WTC11 (cell line): ENCODE measurements at regions not wholly inside any gene's neighbourhood (a gene's known extent, or its start where the extent isn't known, plus 50 kb on each side); places are given as distances from the start of the nearest gene placed in this dataset.

Experiments
- CREB1 ChIP-seq: sonication (generic); formaldehyde crosslinking; IDR thresholded peaks from 2 replicates; pipeline ENCODE4 v1.8.0; 2023; ENCODE audit warnings: mild to moderate bottlenecking, missing genetic modification reagents
- RELA ChIP-seq: sonication (generic); formaldehyde crosslinking; IDR thresholded peaks from 2 replicates; pipeline ENCODE4 v1.8.1; 2022; ENCODE audit warnings: missing genetic modification reagents, mild to moderate bottlenecking, borderline replicate concordance
- SMAD3 ChIP-seq: sonication (generic); formaldehyde crosslinking; IDR thresholded peaks from 2 replicates; pipeline ENCODE4 v1.8.0; 2022; ENCODE audit warnings: missing genetic modification reagents, mild to moderate bottlenecking, borderline replicate concordance
- SP1 ChIP-seq: sonication (generic); formaldehyde crosslinking; conservative IDR thresholded peaks from 2 replicates; pipeline ENCODE4 v1.8.1; 2022; ENCODE audit warnings: missing genetic modification reagents
- TEAD4 ChIP-seq: sonication (generic); formaldehyde crosslinking; IDR thresholded peaks from 2 replicates; pipeline ENCODE4 v1.8.0; 2022; ENCODE audit warnings: mild to moderate bottlenecking, missing genetic modification reagents
- TP53 ChIP-seq: sonication (generic); formaldehyde crosslinking; IDR thresholded peaks from 2 replicates; pipeline ENCODE4 v1.8.1; 2023; ENCODE audit warnings: mild to moderate bottlenecking, missing genetic modification reagents
- ZNF121 ChIP-seq: sonication (generic); formaldehyde crosslinking; IDR thresholded peaks from 2 replicates; pipeline ENCODE4 v1.8.0; 2023; ENCODE audit warnings: missing genetic modification reagents
- ZNF219 ChIP-seq: sonication (generic); formaldehyde crosslinking; IDR thresholded peaks from 2 replicates; pipeline ENCODE4 v1.8.0; 2023; ENCODE audit warnings: missing genetic modification reagents, mild to moderate bottlenecking, borderline replicate concordance
- TF ChIP-seq, protein P1 (sequence below): sonication (generic); formaldehyde crosslinking; IDR thresholded peaks from 2 replicates; pipeline ENCODE4 v1.8.0; 2022; ENCODE audit warnings: mild to moderate bottlenecking, missing genetic modification reagents
- TF ChIP-seq, protein P2 (sequence below): fragments of 200-600 bp; IDR thresholded peaks from 2 replicates; pipeline ENCODE4 v1.8.0; 2022; ENCODE audit warnings: antibody characterized with exemption
- TF ChIP-seq, protein P3 (sequence below): sonication (generic); formaldehyde crosslinking; IDR thresholded peaks from 2 replicates; pipeline ENCODE4 v1.8.1; 2023; ENCODE audit warnings: mild to moderate bottlenecking, moderate library complexity, missing genetic modification reagents
- TF ChIP-seq, protein P4 (sequence below): sonication (generic); formaldehyde crosslinking; IDR thresholded peaks from 2 replicates; pipeline ENCODE4 v1.8.0; 2023; ENCODE audit warnings: missing genetic modification reagents
- TF ChIP-seq, protein P5 (sequence below): sonication (generic); formaldehyde crosslinking; IDR thresholded peaks from 2 replicates; pipeline ENCODE4 v1.8.1; 2022; ENCODE audit warnings: mild to moderate bottlenecking, moderate library complexity, missing genetic modification reagents
- TF ChIP-seq, protein P6 (sequence below): sonication (generic); formaldehyde crosslinking; IDR thresholded peaks from 2 replicates; pipeline ENCODE4 v1.8.1; 2023; ENCODE audit warnings: mild to moderate bottlenecking, missing genetic modification reagents, moderate library complexity

DNA sequence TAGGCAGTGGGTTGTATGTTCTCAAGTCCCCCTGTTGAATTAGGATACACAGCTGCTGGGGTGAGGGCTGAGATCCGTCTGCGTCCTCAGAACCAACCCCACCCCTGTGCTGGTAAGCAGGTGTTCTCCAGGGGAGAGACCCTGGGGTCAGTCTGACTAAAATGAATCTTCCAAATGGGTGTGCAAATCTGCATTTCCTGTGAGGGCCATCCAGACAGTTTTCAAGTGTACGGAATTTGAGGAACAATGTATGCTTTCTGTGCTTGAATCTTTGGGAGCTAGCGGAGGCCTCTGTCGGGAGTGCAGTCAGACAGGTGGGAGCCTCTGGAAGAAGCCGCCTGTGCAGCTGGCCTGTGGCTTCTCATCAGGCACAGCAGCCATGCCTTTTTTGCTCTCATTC is 122.9 kb downstream of the MACROH2A1 start:
- TF ChIP-seq, protein P1, sequence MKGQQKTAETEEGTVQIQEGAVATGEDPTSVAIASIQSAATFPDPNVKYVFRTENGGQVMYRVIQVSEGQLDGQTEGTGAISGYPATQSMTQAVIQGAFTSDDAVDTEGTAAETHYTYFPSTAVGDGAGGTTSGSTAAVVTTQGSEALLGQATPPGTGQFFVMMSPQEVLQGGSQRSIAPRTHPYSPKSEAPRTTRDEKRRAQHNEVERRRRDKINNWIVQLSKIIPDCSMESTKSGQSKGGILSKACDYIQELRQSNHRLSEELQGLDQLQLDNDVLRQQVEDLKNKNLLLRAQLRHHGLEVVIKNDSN (CRISPR knock-in tag), result no peak
- TF ChIP-seq RELA (no peak), ZNF121 (no peak), SP1 (CRISPR knock-in tag) (no peak), SMAD3 (CRISPR knock-in tag) (no peak), TP53 (CRISPR knock-in tag) (no peak), ZNF219 (CRISPR knock-in tag) (no peak), TEAD4 (no peak), CREB1 (CRISPR knock-in tag) (no peak)
- TF ChIP-seq, protein P2, sequence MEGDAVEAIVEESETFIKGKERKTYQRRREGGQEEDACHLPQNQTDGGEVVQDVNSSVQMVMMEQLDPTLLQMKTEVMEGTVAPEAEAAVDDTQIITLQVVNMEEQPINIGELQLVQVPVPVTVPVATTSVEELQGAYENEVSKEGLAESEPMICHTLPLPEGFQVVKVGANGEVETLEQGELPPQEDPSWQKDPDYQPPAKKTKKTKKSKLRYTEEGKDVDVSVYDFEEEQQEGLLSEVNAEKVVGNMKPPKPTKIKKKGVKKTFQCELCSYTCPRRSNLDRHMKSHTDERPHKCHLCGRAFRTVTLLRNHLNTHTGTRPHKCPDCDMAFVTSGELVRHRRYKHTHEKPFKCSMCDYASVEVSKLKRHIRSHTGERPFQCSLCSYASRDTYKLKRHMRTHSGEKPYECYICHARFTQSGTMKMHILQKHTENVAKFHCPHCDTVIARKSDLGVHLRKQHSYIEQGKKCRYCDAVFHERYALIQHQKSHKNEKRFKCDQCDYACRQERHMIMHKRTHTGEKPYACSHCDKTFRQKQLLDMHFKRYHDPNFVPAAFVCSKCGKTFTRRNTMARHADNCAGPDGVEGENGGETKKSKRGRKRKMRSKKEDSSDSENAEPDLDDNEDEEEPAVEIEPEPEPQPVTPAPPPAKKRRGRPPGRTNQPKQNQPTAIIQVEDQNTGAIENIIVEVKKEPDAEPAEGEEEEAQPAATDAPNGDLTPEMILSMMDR, result no peak
- TF ChIP-seq, protein P3, sequence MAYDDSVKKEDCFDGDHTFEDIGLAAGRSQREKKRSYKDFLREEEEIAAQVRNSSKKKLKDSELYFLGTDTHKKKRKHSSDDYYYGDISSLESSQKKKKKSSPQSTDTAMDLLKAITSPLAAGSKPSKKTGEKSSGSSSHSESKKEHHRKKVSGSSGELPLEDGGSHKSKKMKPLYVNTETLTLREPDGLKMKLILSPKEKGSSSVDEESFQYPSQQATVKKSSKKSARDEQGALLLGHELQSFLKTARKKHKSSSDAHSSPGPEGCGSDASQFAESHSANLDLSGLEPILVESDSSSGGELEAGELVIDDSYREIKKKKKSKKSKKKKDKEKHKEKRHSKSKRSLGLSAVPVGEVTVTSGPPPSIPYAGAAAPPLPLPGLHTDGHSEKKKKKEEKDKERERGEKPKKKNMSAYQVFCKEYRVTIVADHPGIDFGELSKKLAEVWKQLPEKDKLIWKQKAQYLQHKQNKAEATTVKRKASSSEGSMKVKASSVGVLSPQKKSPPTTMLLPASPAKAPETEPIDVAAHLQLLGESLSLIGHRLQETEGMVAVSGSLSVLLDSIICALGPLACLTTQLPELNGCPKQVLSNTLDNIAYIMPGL, result no peak
- TF ChIP-seq, protein P4, sequence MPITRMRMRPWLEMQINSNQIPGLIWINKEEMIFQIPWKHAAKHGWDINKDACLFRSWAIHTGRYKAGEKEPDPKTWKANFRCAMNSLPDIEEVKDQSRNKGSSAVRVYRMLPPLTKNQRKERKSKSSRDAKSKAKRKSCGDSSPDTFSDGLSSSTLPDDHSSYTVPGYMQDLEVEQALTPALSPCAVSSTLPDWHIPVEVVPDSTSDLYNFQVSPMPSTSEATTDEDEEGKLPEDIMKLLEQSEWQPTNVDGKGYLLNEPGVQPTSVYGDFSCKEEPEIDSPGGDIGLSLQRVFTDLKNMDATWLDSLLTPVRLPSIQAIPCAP (CRISPR knock-in tag), result no peak
- TF ChIP-seq, protein P5, sequence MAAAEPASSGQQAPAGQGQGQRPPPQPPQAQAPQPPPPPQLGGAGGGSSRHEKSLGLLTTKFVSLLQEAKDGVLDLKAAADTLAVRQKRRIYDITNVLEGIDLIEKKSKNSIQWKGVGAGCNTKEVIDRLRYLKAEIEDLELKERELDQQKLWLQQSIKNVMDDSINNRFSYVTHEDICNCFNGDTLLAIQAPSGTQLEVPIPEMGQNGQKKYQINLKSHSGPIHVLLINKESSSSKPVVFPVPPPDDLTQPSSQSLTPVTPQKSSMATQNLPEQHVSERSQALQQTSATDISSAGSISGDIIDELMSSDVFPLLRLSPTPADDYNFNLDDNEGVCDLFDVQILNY, result no peak
- TF ChIP-seq, protein P6, sequence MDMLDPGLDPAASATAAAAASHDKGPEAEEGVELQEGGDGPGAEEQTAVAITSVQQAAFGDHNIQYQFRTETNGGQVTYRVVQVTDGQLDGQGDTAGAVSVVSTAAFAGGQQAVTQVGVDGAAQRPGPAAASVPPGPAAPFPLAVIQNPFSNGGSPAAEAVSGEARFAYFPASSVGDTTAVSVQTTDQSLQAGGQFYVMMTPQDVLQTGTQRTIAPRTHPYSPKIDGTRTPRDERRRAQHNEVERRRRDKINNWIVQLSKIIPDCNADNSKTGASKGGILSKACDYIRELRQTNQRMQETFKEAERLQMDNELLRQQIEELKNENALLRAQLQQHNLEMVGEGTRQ (CRISPR knock-in tag), result no peak
